AG09309 (cell line): ENCODE measurements at regions not wholly inside any gene's neighbourhood (a gene's known extent, or its start where the extent isn't known, plus 50 kb on each side); places are given as distances from the start of the nearest gene placed in this dataset.

Source experiments
- DNase-seq: peaks from one replicate; pipeline ENCODE4 v3.0.0-alpha.2; 2010; ENCODE audit warnings: low read depth
- H3K4me3 ChIP-seq: 2 replicates; pipeline ENCODE4 v1.5.1; 2011; ENCODE audit warnings: mild to moderate bottlenecking, low read depth, low read length, moderate library complexity; ENCODE audit not compliant: control insufficient read depth
- TF ChIP-seq, protein P1 (sequence below): IDR thresholded peaks from 2 replicates; pipeline ENCODE4 v1.5.1; 2011; ENCODE audit warnings: mild to moderate bottlenecking, low read depth, low read length, inconsistent platforms; ENCODE audit not compliant: insufficient read depth, control insufficient read depth; ENCODE audit errors: missing control alignments

DNA sequence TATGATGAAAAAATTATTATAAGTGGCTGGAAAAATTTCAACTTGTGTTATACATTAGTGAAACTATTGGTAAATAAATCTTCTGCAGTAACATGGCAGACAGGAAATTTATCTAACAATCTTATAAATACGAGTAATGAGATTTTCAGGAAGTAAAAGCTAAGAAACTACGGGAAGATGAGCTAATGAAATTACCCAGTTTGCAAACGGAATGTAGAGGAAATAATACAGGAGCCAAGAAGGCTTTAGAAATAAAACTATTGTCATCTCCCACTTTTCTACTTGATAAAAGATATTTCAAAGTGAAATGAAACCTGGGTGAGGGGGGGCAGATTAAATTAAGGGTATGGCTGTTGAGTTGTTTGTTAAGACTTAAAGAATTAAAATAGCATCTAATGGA, 332.5 kb upstream of the SORCS1 start:
- TF ChIP-seq, protein P1, sequence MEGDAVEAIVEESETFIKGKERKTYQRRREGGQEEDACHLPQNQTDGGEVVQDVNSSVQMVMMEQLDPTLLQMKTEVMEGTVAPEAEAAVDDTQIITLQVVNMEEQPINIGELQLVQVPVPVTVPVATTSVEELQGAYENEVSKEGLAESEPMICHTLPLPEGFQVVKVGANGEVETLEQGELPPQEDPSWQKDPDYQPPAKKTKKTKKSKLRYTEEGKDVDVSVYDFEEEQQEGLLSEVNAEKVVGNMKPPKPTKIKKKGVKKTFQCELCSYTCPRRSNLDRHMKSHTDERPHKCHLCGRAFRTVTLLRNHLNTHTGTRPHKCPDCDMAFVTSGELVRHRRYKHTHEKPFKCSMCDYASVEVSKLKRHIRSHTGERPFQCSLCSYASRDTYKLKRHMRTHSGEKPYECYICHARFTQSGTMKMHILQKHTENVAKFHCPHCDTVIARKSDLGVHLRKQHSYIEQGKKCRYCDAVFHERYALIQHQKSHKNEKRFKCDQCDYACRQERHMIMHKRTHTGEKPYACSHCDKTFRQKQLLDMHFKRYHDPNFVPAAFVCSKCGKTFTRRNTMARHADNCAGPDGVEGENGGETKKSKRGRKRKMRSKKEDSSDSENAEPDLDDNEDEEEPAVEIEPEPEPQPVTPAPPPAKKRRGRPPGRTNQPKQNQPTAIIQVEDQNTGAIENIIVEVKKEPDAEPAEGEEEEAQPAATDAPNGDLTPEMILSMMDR = no peak

GRCh38 chr10:107496594-107496993, 332.1 kb upstream of the SORCS1 start:
- H3K4me3 ChIP-seq = no peak overlapping the region
- no peak for DNase-seq
- TF ChIP-seq, protein P1 = no peak

More for the DNA sequence above, 332.5 kb upstream of the SORCS1 start:
- no peak for DNase-seq
- no peak overlapping the region for H3K4me3 ChIP-seq

DNA sequence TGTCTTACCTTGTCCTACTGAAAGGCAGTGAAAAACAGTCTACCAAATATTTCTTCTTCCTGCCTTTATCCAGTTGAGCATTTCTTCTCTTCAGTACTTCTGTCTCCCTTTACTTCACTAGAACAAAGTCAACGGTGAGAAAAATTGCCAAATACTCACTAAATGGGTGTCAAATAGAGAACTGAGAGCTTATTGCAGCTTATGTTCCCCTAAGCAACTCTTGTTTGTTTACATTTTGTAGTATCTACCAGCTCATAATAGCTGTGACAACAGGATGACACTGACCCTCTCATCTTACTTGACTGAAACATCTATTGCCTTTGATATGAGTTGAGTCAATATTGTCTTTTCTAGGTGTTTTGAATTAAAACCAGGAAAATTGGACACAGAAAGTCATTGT, 327.9 kb upstream of the SORCS1 start:
- TF ChIP-seq, protein P1 = no peak
- H3K4me3 ChIP-seq = no peak overlapping the region
- DNase-seq = no peak

DNA sequence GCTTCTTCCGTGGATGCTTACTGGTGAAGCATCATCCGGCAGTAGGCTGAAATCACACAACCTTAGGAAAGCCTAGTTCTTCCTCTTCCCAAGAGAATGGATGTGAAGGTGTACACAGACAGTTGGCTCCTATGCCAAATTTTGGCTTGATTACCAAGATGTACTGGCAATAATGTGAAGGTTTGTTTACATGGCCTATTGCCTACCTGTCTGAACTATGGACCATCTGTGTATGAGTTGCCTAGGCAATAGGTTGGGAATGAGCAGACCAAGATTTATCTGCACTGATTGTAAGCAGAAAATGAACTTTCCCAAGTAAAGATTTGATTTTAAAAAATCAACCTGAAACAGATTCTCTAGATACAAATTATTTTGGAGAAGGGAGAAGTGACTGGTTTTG, 325.9 kb upstream of the SORCS1 start:
- no peak overlapping the region for H3K4me3 ChIP-seq
- no peak for DNase-seq
- TF ChIP-seq, protein P1 = no peak

- TF ChIP-seq, protein P1 = no peak
These were observed 322.8 kb upstream of the SORCS1 start for GRCh38 chr10:107487284-107487683.

DNA sequence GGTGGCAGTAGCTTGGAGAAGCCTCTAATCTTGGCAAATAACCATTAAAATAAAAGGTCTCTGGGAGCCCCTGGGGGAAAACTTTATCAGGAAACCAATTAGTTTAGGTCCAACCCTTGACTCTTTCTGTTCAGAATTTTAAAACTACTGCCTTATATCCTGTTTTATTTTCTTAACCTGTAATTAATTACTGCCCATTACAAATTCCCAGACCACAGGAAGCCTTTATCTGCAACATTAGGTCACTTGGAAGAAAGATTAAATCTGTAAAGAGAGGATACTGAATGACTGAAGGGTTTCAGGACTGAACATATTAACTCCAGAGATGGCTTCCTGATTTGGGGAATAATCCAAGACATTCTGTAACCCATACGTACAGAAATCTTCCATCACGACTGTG, 320.5 kb upstream of the SORCS1 start:
- TF ChIP-seq, protein P1 = no peak
- DNase-seq = no peak
- no peak overlapping the region for H3K4me3 ChIP-seq

More at GRCh38 chr10:107487284-107487683, 322.8 kb upstream of the SORCS1 start:
- DNase-seq = no peak
- no peak overlapping the region for H3K4me3 ChIP-seq

DNA sequence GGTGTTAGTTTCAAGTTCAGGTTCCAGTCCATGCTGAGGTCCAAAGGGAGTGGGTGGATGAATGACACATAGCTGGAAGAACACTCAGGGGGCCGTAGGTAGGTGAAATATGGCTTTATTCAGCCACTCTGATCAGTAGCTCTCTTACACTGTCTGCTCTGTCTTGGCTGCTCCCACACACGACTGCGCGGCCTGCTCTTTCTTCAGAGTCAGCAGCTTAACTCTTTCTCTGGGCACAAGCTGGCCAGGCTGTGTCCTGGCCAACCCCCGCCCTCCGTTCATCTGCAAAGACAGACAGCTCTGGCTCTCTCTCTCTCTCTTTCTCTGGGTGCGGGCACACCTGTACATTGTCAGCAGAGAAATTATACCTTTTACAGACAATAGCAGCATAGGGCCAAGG, 317.4 kb upstream of the SORCS1 start:
- H3K4me3 ChIP-seq = no peak overlapping the region
- DNase-seq = no peak
- TF ChIP-seq, protein P1 = no peak
